HG03469 (cell line): ENCODE measurements at regions not wholly inside any gene's neighbourhood (a gene's known extent, or its start where the extent isn't known, plus 50 kb on each side); places are given as distances from the start of the nearest gene placed in this dataset.

Experiments used
- ATAC-seq: cut with Tn5 transposase; IDR thresholded peaks from one replicate; pipeline ENCODE4 v1.9.1; 2021; ENCODE audit warnings: mild to moderate bottlenecking, moderate library complexity, moderate number of reproducible peaks; ENCODE audit not compliant: unreplicated experiment

DNA sequence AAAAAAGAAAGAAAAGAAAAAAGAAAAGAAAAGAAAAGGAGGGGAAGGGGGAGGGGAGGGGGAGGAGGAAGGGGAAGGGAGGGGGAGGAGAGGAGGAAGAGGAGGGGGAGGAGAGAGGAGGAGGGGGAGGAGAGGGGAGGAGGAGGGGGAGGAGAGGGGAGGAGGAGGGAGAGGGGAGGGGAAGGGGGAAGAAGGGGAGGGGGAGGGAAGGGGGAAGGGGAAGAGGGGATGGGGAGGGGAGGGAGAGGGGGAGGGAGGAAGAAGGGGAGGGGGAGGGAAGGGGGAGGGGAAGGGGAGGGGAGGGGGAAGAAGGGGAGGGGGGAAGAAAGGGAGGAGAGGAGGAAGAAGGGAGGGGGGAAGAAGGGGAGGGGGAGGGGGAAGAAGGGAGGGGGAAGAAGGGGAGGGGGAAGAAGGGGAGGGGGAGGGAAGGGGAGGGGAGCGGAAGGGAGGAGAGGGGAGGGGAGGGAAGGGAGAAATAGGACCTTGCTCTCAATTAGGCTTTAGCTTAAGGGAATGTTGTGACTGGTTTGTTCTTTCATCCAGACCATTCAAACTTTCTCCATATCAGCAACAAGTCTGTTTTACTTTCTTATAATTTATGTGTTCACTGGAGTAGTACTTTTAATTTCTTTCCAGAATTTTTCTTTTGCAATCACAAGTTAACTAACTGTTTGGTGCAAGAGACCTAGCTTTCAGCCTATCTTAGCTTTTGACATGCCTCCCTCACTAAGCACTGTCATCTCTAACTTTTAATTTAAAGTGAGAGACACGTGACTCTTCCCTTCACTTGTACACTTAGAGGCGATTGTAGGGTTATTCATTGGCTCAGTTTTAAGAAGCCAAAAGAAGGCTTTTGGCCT, 76.5 kb upstream of the EGLN3 start:
- ATAC-seq: no peak

DNA sequence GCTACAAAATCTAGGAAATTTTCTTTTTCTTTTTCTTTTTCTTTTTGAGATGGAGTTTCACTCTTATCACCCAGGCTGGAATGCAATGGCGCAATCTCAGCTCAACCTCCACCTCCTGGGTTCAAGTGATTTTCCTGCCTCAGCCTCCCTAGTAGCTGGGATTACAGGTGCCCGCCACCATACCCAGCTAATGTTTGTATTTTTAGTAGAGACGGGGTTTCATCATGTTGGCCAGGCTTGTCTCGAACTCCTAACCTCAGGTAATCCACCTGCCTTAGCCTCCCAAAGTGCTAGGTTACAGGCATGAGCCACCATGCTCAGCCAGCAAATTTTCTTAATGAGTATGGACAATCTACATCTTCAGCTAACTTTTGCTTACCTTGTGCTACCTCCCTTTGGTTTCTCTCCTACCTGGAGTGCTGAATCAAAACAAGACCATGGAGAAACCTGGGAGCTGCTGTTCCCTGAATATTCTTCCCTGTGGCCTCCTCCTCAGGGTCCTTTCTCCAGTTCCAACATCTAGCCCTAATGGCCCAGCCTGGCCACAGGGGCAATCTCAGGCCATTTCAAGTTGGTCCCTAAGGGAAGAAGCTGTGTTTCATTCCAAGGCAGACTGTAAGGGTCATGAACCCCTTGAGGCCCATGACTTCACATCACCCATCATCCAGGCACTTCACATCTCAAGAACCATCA, 74.6 kb upstream of the EGLN3 start:
- ATAC-seq: no peak

DNA sequence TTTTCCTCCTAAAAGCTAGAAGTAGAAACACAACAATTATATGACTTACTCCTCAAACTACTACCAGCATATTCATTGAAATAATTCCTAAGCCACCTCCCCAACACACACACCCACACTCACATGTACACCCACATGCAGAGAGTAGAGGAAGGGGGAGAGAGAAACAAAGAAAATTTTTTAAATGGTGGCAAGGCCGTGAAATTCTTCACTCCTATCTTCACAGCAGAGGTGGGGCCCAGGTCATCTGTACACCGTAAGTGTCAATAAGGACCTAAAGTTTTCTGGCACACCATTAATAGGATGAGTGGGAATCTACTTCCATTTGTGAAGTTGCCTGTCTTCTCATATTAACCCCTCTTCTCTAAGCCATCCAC, 73.9 kb upstream of the EGLN3 start:
- no peak for ATAC-seq

DNA sequence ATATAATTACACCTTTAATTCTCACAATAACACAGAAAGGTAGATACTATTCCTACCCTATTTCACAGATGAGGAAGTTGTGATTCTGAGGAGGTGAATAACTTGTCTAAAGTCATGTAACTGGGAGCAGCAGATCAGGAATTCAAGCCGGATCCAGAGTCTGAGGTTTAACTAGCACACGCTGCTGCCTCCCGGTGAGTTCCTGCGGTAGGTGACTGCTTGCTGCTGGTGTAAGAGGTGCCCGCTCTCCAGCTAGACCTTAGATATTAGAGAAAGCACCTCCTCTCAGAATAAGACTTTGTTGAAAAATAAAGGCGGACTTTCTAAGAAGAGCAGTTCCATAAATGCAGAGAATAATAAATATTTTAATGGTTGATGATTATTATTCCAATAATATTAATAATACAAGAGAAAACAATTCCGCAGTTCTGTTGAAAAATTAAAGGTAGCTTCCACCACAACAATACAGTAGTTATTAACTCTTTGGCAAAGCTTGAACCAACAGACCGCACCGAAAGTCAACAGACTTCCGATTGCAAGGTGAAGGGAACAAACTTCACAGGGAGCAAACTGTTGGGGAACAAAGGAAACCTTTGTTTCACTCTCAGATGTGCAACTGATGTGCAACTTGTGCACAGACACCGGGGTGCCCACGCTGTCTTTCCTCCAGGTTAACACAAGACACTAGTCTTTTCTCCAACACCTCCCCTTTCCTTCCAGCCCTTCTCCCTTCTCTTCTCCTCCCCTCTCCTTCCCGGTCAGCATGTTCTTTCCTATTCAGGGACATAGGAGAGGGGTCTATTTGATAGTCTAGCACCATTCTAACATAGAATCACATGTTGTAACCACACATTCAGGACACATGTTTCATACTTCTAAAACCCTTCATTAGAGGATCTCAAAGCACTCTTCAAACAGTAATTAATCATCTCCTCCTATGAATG, 73.2 kb upstream of the EGLN3 start:
- ATAC-seq: no peak

DNA sequence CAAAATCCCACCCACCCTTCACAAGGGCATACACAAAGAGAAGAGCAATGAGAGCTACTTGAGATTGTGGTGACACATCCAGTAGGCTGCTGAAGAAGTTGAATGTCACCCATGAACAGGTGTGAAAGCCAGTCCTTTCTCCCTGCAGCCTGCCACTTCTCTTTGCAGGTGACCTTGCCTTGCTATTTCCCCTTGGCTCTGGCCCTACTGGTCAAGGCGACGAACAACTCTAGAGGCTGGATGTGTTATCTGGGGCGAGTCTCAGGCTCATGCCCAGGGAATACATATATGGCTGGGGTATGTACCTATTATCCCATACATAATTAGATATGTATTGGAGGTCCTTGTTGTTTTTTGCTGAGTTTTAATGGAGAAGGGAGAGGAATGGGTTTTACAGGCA, 70.2 kb upstream of the EGLN3 start:
- ATAC-seq: no peak

DNA sequence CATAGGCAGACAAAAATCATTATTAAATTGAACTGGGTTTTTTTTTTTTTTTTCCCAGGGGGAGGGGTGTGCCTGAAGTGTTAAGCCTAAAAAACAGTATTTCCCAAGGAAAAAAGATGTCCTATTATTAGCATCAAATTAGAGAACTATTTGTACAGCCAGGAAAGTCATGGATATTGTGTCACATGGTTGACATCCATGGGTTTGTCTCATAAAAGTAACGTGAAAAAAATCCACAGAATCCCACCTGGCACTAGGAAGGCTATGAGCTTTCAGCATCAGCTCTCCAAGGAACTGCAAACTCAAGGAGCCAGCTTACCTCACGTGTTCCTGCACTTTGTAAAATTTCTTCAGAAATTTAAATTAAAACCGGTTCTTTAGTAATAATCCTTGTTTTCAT, 69.1 kb upstream of the EGLN3 start:
- no peak for ATAC-seq

DNA sequence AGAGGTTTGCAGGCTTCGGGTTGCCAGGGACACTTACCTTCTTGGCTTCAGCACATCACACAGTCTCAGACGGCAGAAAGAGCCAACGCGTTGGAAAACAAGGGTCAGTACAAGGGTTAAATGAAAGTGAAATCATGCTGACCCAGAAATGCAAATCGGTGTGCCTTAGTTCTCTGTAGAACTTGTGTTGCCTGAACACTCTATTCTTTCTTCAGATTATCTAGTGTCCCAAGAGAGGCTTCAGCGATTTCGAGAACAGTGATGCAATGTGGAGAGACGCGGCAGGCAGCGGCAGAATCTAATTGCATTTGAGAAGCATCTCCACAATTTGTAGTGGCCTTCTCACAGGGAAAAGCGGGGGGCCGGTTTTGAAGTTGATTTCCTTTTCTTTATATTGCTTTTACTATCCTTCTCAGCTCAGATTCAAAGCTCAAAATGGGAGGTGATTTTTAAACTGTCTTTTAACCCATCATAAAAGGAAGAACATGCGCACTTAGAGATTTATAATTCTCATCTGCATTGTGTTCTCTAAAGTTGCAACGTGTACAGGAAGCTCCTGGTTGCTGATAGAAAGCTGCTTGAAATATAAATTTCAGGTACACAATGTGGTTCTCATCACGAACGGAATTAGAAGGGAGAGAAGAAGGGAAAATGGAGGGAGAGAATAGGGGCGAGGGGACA, 67.8 kb upstream of the EGLN3 start:
- no peak for ATAC-seq

DNA sequence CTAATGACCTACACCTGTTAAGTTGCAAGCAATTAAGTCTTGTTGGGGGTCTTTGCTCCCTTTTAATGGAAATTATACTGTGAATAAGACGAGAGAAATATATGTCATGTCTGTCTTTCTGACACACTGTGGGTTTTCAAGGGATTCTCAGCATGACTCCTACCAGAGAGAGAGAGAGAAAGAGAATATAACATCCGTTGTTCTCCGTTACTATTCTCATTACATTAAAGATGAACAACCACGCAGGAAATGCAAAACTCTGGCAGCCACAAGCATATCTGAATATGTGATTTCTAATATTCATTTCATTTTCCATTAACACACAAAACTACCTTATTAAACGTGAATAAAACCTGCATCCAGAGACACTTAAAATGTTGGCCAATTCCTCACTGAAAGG, 67.3 kb upstream of the EGLN3 start:
- no peak for ATAC-seq

DNA sequence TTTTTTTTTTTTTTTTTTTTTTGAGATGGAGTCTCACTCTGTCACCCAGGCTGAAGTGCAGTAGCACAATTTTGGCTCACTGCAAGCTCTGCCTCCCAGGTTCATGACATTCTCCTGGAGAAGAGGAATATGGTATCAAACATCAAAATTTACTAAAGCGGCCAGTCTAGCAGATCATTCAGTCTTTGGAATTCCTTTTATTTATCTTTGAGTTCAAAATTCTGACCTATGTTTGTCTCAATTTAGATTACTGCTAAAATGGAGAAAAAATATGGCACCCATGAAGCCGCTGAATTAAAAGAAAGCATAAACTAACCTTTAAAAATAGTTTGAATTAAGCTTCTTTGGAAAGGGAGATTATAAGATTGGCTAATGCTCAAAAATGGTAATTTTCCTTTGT, 64.5 kb upstream of the EGLN3 start:
- ATAC-seq: no peak

DNA sequence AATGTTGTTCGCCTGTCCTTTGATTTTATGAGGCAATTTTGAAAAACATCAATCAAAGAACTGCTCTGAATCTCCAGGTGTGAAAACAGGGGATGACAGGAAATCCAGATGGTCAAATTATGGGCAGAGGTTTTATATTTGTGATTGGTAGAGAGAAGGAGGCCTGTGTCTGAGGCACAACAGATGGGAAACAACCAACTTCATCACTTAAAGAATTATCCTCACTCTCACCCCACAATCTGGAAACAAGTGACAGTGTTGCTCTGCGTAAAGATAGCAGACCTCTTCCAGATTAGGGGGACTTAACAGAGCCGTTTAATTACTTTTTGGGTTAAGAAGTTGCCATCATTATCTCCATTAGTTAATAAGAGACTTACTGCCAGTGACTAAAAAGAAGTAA, 64.1 kb upstream of the EGLN3 start:
- ATAC-seq: no peak

DNA sequence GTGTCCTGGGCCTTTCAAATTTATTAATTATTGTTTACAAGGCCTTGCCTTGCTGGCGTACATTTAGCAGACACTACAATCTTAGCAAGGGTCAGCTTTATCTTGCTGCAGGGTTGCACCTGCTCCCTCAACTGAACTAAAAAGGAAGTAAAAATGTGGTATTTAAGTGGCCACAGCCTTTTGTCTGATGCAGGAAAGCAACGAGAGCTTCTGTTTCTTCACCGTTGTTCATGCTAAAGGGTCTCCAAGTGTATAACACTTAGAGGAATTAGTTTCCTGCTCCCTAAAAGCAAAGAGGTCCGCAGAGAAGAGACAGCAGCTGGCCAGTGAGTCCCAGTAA, 62.8 kb upstream of the EGLN3 start:
- ATAC-seq: peak; percentile 35

DNA sequence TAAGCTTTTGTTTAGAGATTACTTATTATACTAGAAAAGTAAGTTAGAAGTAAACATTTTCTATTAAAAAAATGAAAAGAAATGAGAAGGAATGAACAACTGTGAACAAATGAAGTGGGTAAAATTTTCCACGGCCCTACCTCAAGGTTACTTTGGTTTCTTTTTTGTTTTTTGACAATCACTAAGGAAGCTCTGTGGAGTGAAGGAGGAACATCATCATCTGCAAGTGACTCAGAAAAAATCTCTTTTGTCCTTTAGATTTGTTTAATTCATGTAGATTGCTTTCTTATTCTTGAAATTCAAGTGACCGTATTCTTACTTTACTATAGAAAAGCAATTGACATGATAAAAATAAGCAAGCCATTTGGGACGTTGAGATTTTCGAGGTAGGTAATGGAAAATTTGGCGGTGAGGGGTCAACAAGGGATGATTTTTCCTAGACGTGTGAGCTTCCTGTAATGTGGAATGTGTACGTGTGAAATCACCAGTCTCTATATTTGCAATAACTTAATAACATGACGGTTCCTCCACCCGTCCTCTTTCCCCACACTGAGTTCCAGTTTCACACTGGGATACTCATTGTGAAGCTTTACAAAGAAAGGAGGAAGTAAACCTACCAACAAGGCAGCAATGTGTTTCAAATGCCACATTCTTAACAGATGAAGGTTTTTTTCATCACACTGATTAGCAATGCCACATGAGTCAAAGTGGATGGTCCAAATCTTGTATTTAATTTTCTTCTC, 62.3 kb upstream of the EGLN3 start:
- ATAC-seq: peak; percentile 90

DNA sequence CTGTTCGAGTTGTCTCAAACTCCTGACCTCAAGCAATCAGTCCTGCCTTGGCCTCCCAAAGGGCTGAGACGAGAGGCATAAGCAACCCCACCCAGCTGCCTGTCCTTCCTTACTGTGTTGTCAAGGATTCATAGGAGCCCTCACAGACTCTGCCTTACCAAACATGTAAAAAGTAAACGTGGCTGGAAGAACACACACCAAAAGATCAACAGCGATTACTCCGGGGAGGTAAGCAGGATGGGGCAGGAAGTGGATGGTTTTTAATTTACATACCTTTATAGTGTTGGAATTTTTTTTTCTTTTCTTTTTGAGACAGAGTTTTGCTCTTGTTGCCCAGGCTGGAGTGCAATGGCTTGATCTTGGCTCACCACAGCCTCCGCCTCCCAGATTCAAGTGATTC, 61.5 kb upstream of the EGLN3 start:
- no peak for ATAC-seq

DNA sequence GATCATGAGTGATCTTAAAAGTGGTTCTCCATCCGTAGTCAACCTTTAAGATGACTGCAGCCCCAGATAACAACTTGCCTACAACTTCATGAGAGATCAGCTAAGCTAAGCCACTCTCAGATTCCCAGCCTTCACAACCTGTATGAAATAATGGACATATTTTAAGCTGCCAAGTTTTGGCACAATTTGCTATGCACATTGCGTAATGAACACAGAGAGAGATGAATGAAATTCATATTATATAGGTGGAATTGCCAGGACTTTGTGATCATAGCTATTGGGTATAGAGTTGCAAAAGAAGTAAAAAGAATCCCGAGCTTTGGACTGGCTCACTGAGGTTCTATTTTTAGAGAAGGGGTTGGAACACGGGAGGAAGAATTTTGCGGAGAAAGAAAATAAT, 59.1 kb upstream of the EGLN3 start:
- no peak for ATAC-seq

DNA sequence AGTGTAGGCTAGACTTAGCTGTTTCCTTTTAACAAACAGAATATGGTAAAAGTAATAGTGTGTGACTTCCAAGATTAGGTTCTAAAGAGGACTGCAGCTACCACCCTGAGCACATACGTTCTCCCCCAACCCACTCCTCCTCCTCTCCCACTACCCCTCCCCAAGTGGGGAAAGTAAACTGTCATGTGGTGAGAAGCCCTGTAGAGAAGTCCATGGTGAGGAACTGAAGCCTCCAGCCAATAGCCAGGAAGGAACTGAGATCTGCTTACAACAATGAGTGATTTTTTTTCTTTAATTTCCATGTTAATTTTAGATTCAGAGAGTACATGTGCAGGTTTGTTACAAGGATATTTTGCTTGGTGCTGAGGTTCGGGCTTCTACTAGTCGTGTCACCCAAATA, 57.0 kb upstream of the EGLN3 start:
- ATAC-seq: no peak

DNA sequence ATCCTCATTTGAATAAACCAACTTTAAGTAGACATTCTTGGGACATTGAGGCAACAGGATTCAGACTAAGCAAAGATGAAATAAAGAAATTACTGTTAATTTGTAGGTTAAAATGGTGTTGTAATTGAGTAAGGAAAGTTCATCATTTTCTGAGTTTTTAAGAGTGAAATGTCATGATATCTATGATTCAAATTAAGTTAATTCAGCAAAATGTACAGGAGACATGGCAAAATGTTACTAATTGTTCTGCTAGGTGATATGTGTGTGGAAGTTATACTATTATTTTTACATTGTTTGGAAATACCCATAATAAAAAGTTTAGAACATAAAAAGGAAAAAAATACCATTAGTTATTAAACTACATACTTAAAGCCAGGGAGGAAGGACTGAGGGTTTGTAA, 55.0 kb upstream of the EGLN3 start:
- ATAC-seq: no peak

DNA sequence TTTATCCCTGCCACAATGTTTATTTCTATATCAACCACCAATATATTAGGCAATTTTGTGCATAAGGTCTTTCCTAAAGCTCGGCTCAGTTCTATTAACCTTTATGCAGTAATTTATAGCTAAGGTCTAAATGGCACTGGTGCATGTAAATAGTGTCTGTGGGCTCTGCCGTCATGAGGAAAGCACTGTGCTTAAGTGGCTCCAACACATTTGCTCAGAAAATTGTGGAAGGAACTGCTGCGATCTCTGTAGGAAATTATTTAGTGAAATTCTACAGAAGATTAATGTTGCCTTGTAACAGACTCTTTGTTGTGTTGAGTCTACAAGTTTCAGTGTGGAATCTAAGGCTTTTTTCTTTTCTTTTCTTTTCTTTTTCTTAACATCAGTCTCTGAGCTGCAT, 54.0 kb upstream of the EGLN3 start:
- no peak for ATAC-seq

DNA sequence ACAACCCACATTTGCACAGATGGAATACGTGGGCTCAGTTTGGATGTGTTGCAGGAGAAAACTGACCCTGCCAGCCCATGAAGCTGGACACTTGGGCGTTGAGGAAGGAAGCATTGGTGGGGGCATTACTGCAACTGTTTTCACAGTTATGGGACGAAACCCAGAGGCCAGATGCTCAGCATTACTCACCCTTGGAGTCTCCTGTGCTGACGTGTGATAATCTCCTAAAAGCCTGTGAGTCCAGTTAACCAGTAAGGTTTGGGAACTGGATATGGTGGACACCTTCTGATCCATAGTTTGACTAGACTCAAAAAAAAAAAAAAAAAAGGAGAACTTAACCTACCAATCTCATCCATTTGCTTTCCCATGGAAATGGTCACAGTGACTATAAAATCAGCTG, 52.8 kb upstream of the EGLN3 start:
- no peak for ATAC-seq

DNA sequence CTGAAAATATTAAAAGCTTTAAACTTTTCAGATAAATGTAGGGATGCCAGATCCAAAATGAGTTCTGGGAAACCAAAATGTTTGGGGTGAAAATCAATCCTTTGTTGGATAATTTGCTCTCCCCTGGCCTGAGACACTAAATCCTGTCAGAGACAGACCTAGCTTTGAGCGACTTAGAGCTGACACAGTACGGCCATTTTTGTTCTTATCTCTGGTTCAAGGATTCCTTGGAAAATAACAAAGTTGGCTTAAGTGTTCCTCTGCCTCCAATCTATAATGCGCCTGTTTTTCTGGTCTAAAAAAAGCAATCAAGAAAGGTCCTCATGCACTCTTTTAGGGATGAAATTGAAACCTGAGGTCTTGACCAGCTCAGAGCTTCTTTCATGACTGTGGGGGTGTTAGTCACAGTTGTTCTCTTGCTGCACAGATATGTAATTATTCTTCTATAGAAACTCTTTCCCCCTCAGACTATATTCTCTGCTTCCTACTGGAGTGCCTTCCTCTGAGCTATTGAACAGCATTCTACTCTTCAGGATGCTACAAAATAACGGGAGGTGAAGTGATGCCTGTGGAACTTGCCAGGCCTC, 52.3 kb upstream of the EGLN3 start:
- ATAC-seq: no peak
